GM06990 (cell line): ENCODE measurements at regions not wholly inside any gene's neighbourhood (a gene's known extent, or its start where the extent isn't known, plus 50 kb on each side); places are given as distances from the start of the nearest gene placed in this dataset.

ENCODE experiments used
- DNase-seq: peaks from one replicate; pipeline ENCODE4 v3.0.0-alpha.2; 2011; ENCODE audit not compliant: insufficient read length; ENCODE audit errors: extremely low read depth
- H3K27me3 ChIP-seq: replicated peaks from 2 replicates; pipeline ENCODE4 v1.6.0; 2011; ENCODE audit warnings: low read length; ENCODE audit not compliant: control insufficient read depth, insufficient read depth
- H3K36me3 ChIP-seq: 2 replicates; pipeline ENCODE4 v1.5.1; 2011; ENCODE audit warnings: low read length; ENCODE audit not compliant: control insufficient read depth, insufficient read depth
- H3K4me3 ChIP-seq: replicated peaks from 2 replicates; pipeline ENCODE4 v1.5.1; 2011; ENCODE audit warnings: low read depth, mild to moderate bottlenecking, control low read depth, low read length
- CTCF ChIP-seq: IDR thresholded peaks from 2 replicates; pipeline ENCODE4 v1.5.1; 2011; ENCODE audit warnings: low read length, control low read depth, mild to moderate bottlenecking, inconsistent platforms; ENCODE audit not compliant: insufficient read depth, poor library complexity, severe bottlenecking

DNA sequence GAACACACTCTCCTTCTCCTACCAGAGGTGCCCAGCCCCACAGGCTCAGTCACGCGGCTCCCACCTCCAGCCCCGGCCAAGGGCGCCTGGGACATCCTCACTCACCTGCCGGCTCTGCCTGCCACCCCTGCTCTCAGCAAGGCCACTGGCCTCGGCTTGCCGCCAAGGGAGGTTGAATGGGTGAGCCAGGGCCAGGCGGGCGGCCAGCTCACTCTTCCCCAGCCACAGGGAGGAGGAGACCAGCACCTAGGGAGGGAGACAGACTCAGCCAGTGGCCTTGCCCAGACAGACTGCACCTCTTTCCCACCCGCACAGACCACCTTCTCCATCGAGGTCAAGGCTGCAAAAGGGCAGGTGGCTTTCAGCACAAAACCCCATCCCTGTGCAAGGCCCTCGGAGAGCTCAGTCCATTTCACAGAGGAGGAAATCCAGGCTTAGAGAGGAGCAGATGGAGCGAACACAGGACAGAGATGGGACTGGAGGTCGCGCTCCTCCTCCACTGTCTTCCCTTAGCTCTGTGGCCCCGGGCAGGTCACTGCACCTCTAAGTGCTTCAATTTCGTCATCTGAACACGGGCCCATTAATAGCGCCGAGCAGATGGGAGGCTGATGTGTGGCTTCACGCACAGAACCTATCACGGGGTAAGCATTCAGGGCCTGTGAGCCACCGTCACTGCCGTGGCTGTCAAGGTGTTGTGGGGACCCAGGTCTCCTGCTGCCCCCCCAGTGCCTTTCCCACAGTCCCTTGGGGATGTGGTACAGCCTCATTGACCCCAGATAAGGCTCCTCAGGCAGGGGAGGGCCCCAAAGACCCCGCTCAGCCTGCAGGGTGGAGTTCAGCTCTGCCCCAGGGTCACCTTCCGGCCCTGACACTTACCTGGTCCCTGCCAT, 56.1 kb downstream of the RMI2 start:
- Histone ChIP-seq H3K36me3 (no peaks in the 10 kb centered on the region), H3K4me3 (no peak overlapping the region), H3K27me3 (no peaks in the 10 kb centered on the region; the same call in none of the 2 replicates)
- no peak for TF ChIP-seq CTCF
- DNase-seq, result no peak

DNA sequence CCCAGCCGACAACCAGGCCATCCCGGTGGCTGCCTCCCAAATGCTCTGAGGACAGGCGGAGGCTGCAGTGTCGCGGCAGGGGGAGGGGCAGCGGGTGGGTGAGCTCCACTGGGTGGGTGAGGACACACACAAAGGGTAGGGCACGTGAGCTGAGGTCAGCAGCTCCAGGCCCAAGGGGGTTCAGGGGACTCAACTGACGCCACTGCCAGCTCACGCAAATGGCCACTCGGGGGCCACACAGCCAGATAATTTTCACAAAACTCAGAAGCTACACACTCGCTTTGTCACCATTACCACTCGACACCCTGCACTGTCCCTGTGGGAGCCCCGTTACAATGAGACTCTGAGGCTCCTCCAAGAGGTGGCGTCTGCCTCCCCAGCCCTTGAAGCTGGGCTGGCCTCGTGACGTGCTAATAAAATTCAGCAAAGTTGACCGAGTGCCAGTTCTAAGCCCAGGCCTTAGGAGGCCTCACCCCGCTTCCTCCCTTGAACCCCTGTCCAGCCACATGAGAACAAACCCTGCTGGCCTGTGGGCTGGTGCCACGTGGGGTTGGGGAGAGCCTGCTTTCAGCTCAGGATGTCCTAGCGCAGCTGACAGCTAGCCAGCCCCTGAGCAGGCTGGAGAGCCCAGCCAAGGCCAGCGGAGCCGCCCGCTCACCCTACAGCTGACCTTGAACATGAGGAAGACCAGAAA, 56.9 kb downstream of the RMI2 start:
- no peak overlapping the region for H3K4me3 ChIP-seq
- no peaks in the 10 kb centered on the region for H3K36me3 ChIP-seq
- no peak for TF ChIP-seq CTCF
- H3K27me3 ChIP-seq, result no peaks in the 10 kb centered on the region; the same call in none of the 2 replicates
- no peak for DNase-seq

DNA sequence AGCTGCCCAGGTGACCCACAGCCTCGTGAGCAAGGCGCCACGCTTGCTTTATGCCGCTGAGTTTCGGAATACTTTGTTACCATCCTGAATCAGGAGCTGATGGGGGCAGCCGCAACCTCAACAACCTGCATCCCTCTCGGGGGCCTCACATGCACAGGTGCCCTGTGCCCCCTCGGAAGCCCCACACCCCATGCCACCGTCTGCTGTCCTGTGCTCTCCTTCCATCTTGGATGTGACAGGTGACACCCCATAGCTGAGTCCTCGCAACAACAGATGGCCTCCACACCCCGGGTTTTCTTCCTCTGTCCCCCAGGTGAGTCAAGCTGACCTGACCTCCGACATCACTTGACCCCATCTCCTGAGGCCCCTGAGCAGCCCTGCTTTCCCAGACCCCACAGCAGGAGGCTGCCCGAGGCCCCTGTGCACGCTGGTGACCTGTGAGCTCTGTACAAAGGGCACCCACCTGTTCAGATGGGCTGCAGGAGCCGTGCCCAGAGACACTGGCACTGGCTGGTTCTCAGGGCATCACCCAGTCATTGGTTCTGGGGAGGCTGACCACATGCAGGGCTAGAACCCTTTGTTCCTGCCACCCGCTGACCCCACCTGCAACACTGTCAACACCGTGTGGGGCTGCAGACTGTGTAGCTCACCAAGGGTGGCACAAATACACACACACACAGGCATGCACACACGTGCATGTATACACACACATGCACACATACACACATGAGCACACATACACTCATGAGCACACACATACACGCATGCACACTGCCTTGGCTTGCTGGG, 57.7 kb downstream of the RMI2 start:
- H3K4me3 ChIP-seq, result no peak overlapping the region
- no peaks in the 10 kb centered on the region for H3K36me3 ChIP-seq
- H3K27me3 ChIP-seq, result no peaks in the 10 kb centered on the region; the same call in none of the 2 replicates
- no peak for DNase-seq
- TF ChIP-seq CTCF, result no peak

DNA sequence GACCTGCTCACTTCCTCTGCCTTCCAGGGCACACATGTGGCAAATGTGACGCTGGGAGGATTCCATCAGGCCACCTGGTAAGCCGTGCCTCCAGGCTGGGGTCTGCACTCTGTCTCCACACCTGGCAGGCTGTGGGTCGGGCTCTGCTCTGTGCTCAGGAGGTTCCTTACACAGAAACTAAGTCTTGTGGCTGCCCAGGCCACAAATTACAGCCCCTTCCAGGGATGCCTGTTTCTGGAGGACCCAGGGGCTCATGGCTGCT, 58.2 kb downstream of the RMI2 start:
- DNase-seq, result no peak
- Histone ChIP-seq H3K4me3 (no peak overlapping the region), H3K27me3 (no peaks in the 10 kb centered on the region; the same call in 1 of the 2 replicates), H3K36me3 (no peaks in the 10 kb centered on the region)
- TF ChIP-seq CTCF, result no peak

DNA sequence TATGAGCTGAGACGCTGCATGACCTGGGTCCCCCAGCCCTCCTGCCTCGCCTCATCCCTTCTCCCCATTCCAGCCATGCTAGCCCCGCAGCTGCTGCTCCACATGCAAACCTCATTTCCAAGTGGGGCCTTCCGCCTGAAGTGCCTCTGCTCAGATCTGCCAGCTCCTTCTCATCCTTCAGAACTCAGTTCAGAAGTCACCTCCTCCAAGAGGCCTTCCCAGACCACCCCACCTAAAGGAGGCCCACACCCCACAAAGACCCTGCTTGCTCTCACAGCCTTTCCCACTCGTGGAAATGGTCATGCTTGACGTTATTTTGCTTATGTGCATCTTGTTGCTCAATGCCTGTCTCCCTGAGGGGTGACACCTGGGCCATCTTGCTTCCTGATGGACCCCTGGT, 58.7 kb downstream of the RMI2 start:
- H3K27me3 ChIP-seq, result no peaks in the 10 kb centered on the region; the same call in 1 of the 2 replicates
- TF ChIP-seq CTCF, result no peak

More for the DNA sequence above, 58.7 kb downstream of the RMI2 start:
- no peaks in the 10 kb centered on the region for H3K36me3 ChIP-seq
- H3K4me3 ChIP-seq, result no peak overlapping the region
- no peak for DNase-seq
